ENCODE measurements at regions not wholly inside any gene's neighbourhood (a gene's known extent, or its start where the extent isn't known, plus 50 kb on each side); places are given as distances from the start of the nearest gene placed in this dataset.

GRCh38 chr7:115216652-115217051, 294.8 kb downstream of the MDFIC start:
- TF ChIP-seq, protein P1, sequence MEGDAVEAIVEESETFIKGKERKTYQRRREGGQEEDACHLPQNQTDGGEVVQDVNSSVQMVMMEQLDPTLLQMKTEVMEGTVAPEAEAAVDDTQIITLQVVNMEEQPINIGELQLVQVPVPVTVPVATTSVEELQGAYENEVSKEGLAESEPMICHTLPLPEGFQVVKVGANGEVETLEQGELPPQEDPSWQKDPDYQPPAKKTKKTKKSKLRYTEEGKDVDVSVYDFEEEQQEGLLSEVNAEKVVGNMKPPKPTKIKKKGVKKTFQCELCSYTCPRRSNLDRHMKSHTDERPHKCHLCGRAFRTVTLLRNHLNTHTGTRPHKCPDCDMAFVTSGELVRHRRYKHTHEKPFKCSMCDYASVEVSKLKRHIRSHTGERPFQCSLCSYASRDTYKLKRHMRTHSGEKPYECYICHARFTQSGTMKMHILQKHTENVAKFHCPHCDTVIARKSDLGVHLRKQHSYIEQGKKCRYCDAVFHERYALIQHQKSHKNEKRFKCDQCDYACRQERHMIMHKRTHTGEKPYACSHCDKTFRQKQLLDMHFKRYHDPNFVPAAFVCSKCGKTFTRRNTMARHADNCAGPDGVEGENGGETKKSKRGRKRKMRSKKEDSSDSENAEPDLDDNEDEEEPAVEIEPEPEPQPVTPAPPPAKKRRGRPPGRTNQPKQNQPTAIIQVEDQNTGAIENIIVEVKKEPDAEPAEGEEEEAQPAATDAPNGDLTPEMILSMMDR (IDR thresholded peaks at IDR 0.05; ENCODE audit: extremely low read depth in 1 of 2, insufficient read depth in 1 of 2, low read depth in 1 of 2, low read length in 2 of 2): no peak
- TF ChIP-seq EZH2 (IDR thresholded peaks at IDR 0.05; ENCODE audit: borderline replicate concordance, low read depth, low read length, severe bottlenecking): no peak
- no peak for TF ChIP-seq POLR2A (IDR thresholded peaks at IDR 0.05; ENCODE audit: low read depth, low read length)
- no peak for TF ChIP-seq MYC (IDR thresholded peaks at IDR 0.05; ENCODE audit: low read depth, low read length)
- TF ChIP-seq FOS (IDR thresholded peaks at IDR 0.05; ENCODE audit: borderline replicate concordance, insufficient read depth, low read length): no peak
- TF ChIP-seq POLR2AphosphoS5 (IDR thresholded peaks at IDR 0.05; ENCODE audit: insufficient read depth, low read depth, low read length): no peak
- TF ChIP-seq MAX (IDR thresholded peaks at IDR 0.05; ENCODE audit: insufficient read depth, insufficient read length): no peak
- no peak for TF ChIP-seq JUN (IDR thresholded peaks at IDR 0.05; ENCODE audit: borderline replicate concordance, insufficient read depth, insufficient read length, low read depth)
- TF ChIP-seq GATA2 (IDR thresholded peaks at IDR 0.05; ENCODE audit: insufficient read depth, insufficient read length, low read depth, low read length): no peak
- intact Hi-C loops (cut with micrococcal nuclease): loop anchor here (1.0 to 5.0 kb wide), 2 partner anchors 294 to 351 kb away; partner anchors contain the start of gene MDFIC
- Histone ChIP-seq H3K9ac (replicated peaks; ENCODE audit: extremely low read depth, insufficient read depth, low read length) (no peak overlapping the region), H3K4me2 (ENCODE audit: insufficient read depth, low read length) (no peak overlapping the region), H2AFZ (ENCODE audit: low read depth, low read length) (no peak overlapping the region), H3K9me1 (replicated peaks; ENCODE audit: control insufficient read depth, extremely low read depth, insufficient read depth, low read length) (no peaks in the 10 kb centered on the region), H3K27me3 (ENCODE audit: control insufficient read depth in 2 of 2, insufficient read depth in 2 of 2, low read length in 2 of 2) (peaks cover 0 to 3% of the 10 kb centered on the region in 2 experiments), H3K36me3 (ENCODE audit: control insufficient read depth in 2 of 2, extremely low read depth in 1 of 2, insufficient read depth in 2 of 2, low read length in 2 of 2) (no peaks in the 10 kb centered on the region), H3K79me2 (ENCODE audit: control insufficient read depth, insufficient read depth, low read length) (no peaks in the 10 kb centered on the region), H3K4me1 (ENCODE audit: control insufficient read depth, extremely low read depth, insufficient read depth, low read length) (no peaks in the 10 kb centered on the region), H3K9me3 (replicated peaks; ENCODE audit: control insufficient read depth, insufficient read depth, low read length) (no peaks in the 10 kb centered on the region), H4K20me1 (replicated peaks; ENCODE audit: control insufficient read depth, extremely low read depth, insufficient read depth, low read length) (no peaks in the 10 kb centered on the region), H3K4me3 (replicated peaks in 1 of 3; ENCODE audit: insufficient read depth in 1 of 3, low read depth in 1 of 3, low read length in 3 of 3) (no peak overlapping the region), H3K27ac (ENCODE audit: insufficient read depth, low read depth, low read length) (no peak overlapping the region)
- DNase-seq (ENCODE audit: low read depth, low spot score): no peak
- ChIA-PET POLR2A (no interaction called here), CTCF (interaction anchor here (0.6 to 2.9 kb wide), 20 partner anchors 9 to 1135 kb away, joined by 3 to 139 read pairs (median 4); no protein-coding TSS in a partner anchor)
- no peak for FAIRE-seq
- no TSS peak for BruUV-seq (replicated peaks)
- dilution Hi-C loops (cut with MboI; ENCODE audit: extremely low pct_ligation_motif_present, low sequenced_read_pairs): no loop called here

All from endothelial cell of umbilical vein (primary cell).